ENCODE measurements at regions not wholly inside any gene's neighbourhood (a gene's known extent, or its start where the extent isn't known, plus 50 kb on each side); places are given as distances from the start of the nearest gene placed in this dataset.

DNA sequence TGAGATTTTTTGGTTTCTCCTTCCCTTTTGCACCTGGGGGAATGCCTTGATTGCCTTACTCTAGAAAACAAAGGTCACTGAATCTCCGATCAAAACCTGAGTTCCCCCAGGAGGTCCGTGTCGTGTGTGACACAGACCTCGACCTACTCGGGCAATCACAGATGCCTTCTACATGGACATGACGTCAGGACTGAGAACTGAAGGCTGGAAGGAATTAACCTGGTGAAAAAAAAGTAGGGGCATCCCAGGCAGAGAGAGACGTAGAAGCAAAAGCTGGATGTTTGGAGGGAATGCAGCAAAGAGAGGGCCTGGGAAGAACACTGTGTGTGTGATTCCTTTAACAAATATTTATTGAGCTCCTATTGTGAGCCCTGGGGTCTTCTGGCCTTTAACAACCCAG lies 178.0 kb downstream of the PRDM2 start:
- DNase-seq = no peak
- no peaks in the 10 kb centered on the region for H3K36me3 Mint-ChIP-seq
- H3K27me3 Mint-ChIP-seq = peaks cover 5% of the 10 kb centered on the region
- no peak overlapping the region for H3K4me3 Mint-ChIP-seq
- no peak overlapping the region for H3K27ac Mint-ChIP-seq
- H3K9me3 Mint-ChIP-seq = no peaks in the 10 kb centered on the region
- H3K4me1 Mint-ChIP-seq = no peaks in the 10 kb centered on the region

- no peaks in the 10 kb centered on the region for H3K4me1 Mint-ChIP-seq
- peaks cover under 1% of the 10 kb centered on the region for H3K27me3 Mint-ChIP-seq
- H3K4me3 Mint-ChIP-seq = no peak overlapping the region
- H3K9me3 Mint-ChIP-seq = no peaks in the 10 kb centered on the region
- DNase-seq = no peak
- H3K36me3 Mint-ChIP-seq = no peaks in the 10 kb centered on the region
- H3K27ac Mint-ChIP-seq = no peak overlapping the region
Measured at GRCh38 chr1:13878451-13878850, 178.5 kb downstream of the PRDM2 start.

- no peaks in the 10 kb centered on the region for H3K9me3 Mint-ChIP-seq
- no peak for DNase-seq
- H3K36me3 Mint-ChIP-seq = no peaks in the 10 kb centered on the region
- no peaks in the 10 kb centered on the region for H3K4me1 Mint-ChIP-seq
- peaks cover 4% of the 10 kb centered on the region for H3K27me3 Mint-ChIP-seq
- no peak overlapping the region for H3K4me3 Mint-ChIP-seq
- H3K27ac Mint-ChIP-seq = no peak overlapping the region
Measured at GRCh38 chr1:13881385-13882088, 181.5 kb downstream of the PRDM2 start.

DNA sequence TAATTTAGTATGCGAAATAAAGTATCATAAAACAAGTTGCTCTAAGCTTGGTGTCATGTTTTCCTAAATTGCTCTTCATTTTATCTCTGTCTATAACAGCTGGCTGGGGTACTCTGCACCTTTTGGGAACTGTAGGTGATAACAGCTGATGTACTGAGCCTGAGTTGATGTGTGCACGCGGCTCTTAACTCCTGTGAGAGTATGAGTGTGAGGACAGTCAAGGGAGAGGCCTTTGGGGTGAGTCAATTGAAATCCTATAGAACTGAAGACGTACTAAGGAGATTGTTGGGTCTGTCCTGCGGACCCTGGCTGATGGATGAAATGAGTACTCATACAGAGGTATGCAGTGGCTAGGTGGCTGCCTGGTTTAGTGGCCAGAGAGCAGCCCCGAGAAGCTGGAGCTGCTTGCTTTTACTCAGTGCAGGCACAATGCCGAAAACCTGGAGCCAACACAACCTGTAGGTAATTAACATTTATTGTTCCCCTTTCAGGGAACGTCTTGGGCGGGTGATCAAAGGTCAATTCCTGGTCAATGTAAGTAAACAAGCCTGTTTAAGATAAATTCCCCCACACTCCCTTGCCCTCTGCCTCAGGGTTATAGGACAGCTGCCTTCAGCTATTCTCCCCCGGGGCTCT lies 188.5 kb downstream of the PRDM2 start:
- peaks cover 1% of the 10 kb centered on the region for H3K9me3 Mint-ChIP-seq
- H3K4me3 Mint-ChIP-seq = no peak overlapping the region
- H3K36me3 Mint-ChIP-seq = peaks cover 2% of the 10 kb centered on the region
- H3K4me1 Mint-ChIP-seq = peaks cover 2% of the 10 kb centered on the region
- DNase-seq = no peak
- peaks cover 8% of the 10 kb centered on the region for H3K27me3 Mint-ChIP-seq
- no peak overlapping the region for H3K27ac Mint-ChIP-seq

GRCh38 chr1:13889495-13889894 lies 189.5 kb downstream of the PRDM2 start:
- peaks cover 18% of the 10 kb centered on the region for H3K27me3 Mint-ChIP-seq
- DNase-seq = no peak
- H3K4me3 Mint-ChIP-seq = no peak overlapping the region
- peaks cover 2% of the 10 kb centered on the region for H3K36me3 Mint-ChIP-seq
- H3K27ac Mint-ChIP-seq = no peak overlapping the region
- H3K9me3 Mint-ChIP-seq = peaks cover 1% of the 10 kb centered on the region
- peaks cover 2% of the 10 kb centered on the region for H3K4me1 Mint-ChIP-seq

GRCh38 chr1:13890766-13891165 lies 190.8 kb downstream of the PRDM2 start:
- H3K36me3 Mint-ChIP-seq = peaks cover 2% of the 10 kb centered on the region
- peaks cover 2% of the 10 kb centered on the region for H3K4me1 Mint-ChIP-seq
- peaks cover 26% of the 10 kb centered on the region for H3K27me3 Mint-ChIP-seq
- no peak overlapping the region for H3K4me3 Mint-ChIP-seq
- DNase-seq = no peak
- peaks cover 1% of the 10 kb centered on the region for H3K9me3 Mint-ChIP-seq
- H3K27ac Mint-ChIP-seq = no peak overlapping the region

GRCh38 chr1:13892198-13892597 lies 192.2 kb downstream of the PRDM2 start:
- DNase-seq = no peak
- Mint-ChIP-seq H3K9me3 (peaks cover 1% of the 10 kb centered on the region), H3K4me3 (no peak overlapping the region), H3K4me1 (peaks cover 2% of the 10 kb centered on the region), H3K27ac (no peak overlapping the region), H3K36me3 (peaks cover 2% of the 10 kb centered on the region), H3K27me3 (peaks cover 35% of the 10 kb centered on the region)

- Mint-ChIP-seq H3K36me3 (peaks cover 2% of the 10 kb centered on the region), H3K4me3 (no peak overlapping the region), H3K9me3 (peaks cover 1% of the 10 kb centered on the region), H3K27me3 (peaks cover 39% of the 10 kb centered on the region), H3K4me1 (peaks cover 2% of the 10 kb centered on the region), H3K27ac (no peak overlapping the region)
- DNase-seq = peak; percentile 3
Measured at GRCh38 chr1:13892671-13893325, 192.8 kb downstream of the PRDM2 start.

DNA sequence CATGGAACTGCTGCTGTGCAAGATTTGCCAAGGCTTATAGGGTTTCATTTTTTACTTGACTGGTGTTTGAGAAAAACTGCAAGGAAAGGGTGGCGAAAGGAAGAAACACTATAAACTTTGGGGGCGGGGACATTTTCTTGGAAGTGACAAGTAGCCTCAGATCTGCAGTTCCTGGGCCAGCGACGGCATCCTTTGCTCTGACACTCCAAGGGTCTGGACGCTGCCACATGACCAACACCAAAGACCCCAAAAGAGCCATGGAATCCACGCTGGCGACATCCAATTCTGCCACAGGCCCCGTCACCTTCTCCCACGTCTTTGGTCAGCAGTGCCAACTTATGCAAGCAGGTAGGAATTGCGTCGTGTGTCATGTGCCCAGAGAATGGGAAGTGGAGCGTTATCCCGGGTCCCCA lies 193.4 kb downstream of the PRDM2 start:
- Mint-ChIP-seq H3K4me3 (no peak overlapping the region), H3K27ac (no peak overlapping the region), H3K9me3 (peaks cover 1% of the 10 kb centered on the region), H3K36me3 (peaks cover 2% of the 10 kb centered on the region), H3K27me3 (peaks cover 41% of the 10 kb centered on the region), H3K4me1 (peaks cover 2% of the 10 kb centered on the region)
- no peak for DNase-seq

DNA sequence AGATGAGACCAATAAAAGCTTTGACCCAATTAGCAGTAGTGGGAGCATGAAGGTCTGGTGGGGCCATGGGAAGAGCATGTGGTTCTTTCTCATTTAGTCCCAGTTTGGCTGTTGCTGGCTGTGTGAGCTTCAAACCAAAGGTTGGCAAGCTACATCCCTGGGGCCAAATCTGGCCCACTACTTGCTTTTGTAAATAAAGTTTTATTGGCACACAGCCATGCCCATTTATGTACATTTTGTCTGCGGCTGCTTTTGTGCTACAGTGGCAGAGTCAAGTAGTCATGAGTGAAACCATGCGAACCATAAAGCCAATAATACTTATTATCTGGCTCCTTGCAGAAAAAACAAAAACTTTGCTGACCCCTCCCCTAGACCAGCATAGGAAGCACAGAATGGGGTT lies 196.9 kb downstream of the PRDM2 start:
- Mint-ChIP-seq H3K36me3 (no peaks in the 10 kb centered on the region), H3K27me3 (peaks cover 41% of the 10 kb centered on the region), H3K4me1 (peaks cover 2% of the 10 kb centered on the region), H3K4me3 (no peak overlapping the region), H3K9me3 (no peaks in the 10 kb centered on the region), H3K27ac (no peak overlapping the region)
- no peak for DNase-seq

- H3K27me3 Mint-ChIP-seq = peaks cover 40% of the 10 kb centered on the region
- H3K36me3 Mint-ChIP-seq = no peaks in the 10 kb centered on the region
- H3K27ac Mint-ChIP-seq = no peak overlapping the region
- H3K4me1 Mint-ChIP-seq = no peaks in the 10 kb centered on the region
- no peak for DNase-seq
- H3K4me3 Mint-ChIP-seq = no peak overlapping the region
- no peaks in the 10 kb centered on the region for H3K9me3 Mint-ChIP-seq
Measured at GRCh38 chr1:13898406-13898805, 198.4 kb downstream of the PRDM2 start.

GRCh38 chr1:13899856-13900255 lies 199.9 kb downstream of the PRDM2 start:
- H3K36me3 Mint-ChIP-seq = no peaks in the 10 kb centered on the region
- no peaks in the 10 kb centered on the region for H3K4me1 Mint-ChIP-seq
- DNase-seq = no peak
- H3K4me3 Mint-ChIP-seq = no peak overlapping the region
- peaks cover 2% of the 10 kb centered on the region for H3K9me3 Mint-ChIP-seq
- no peak overlapping the region for H3K27ac Mint-ChIP-seq
- peaks cover 28% of the 10 kb centered on the region for H3K27me3 Mint-ChIP-seq

- H3K4me3 Mint-ChIP-seq = no peak overlapping the region
- DNase-seq = no peak
- H3K4me1 Mint-ChIP-seq = no peaks in the 10 kb centered on the region
- H3K27ac Mint-ChIP-seq = no peak overlapping the region
- peaks cover 21% of the 10 kb centered on the region for H3K27me3 Mint-ChIP-seq
- no peaks in the 10 kb centered on the region for H3K36me3 Mint-ChIP-seq
- H3K9me3 Mint-ChIP-seq = peaks cover 2% of the 10 kb centered on the region
Measured at GRCh38 chr1:13900583-13900982, 200.6 kb downstream of the PRDM2 start.

GRCh38 chr1:13901039-13901438 lies 201.1 kb downstream of the PRDM2 start:
- H3K4me3 Mint-ChIP-seq = no peak overlapping the region
- H3K27me3 Mint-ChIP-seq = peaks cover 21% of the 10 kb centered on the region
- no peaks in the 10 kb centered on the region for H3K36me3 Mint-ChIP-seq
- H3K27ac Mint-ChIP-seq = no peak overlapping the region
- peaks cover 2% of the 10 kb centered on the region for H3K9me3 Mint-ChIP-seq
- DNase-seq = no peak
- no peaks in the 10 kb centered on the region for H3K4me1 Mint-ChIP-seq

DNA sequence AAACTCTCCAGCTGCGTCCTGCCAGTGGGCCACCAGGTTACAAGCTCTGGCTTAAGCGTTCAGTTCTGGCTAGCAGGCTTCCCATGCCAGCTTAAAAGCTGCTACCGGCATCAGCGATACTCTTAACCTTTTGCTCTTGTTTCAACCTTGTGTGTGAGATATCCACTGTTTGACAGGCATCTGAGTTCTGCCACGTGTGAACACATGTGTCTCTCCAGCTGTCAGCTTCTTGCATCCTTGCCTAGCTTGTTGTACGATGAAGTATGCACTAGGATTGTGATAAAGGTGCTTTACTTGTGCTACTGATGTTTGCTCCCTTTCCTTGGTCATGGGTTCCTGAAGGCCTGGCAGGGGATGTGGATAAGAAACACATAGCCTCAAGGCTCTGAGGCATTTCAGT lies 201.6 kb downstream of the PRDM2 start:
- H3K27me3 Mint-ChIP-seq = peaks cover 17% of the 10 kb centered on the region
- no peak overlapping the region for H3K4me3 Mint-ChIP-seq
- no peaks in the 10 kb centered on the region for H3K4me1 Mint-ChIP-seq
- H3K27ac Mint-ChIP-seq = no peak overlapping the region
- H3K9me3 Mint-ChIP-seq = peaks cover 2% of the 10 kb centered on the region
- H3K36me3 Mint-ChIP-seq = no peaks in the 10 kb centered on the region
- DNase-seq = no peak

DNA sequence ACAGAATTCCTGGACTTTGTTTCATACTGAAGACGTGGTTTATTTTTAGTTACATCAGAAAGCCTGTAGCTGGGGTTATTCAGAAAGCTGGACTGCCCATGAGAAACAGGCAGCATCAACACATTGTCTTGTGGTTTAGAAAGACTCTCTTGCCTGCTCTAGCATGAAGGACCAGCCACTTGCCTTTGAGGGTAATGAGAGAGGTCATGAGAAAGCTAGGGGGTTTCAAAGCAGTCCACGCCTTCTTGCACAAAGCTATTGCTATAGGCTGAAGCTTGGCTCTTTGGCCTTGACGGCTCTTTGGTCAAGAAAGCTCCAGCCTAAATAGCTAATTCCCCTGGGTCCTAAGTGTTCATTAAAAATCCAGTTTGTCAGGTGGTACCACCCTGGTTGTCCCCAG lies 208.1 kb downstream of the PRDM2 start:
- no peak overlapping the region for H3K27ac Mint-ChIP-seq
- no peaks in the 10 kb centered on the region for H3K36me3 Mint-ChIP-seq
- peaks cover 2% of the 10 kb centered on the region for H3K9me3 Mint-ChIP-seq
- H3K27me3 Mint-ChIP-seq = peaks cover 4% of the 10 kb centered on the region
- DNase-seq = no peak
- H3K4me1 Mint-ChIP-seq = no peaks in the 10 kb centered on the region
- no peak overlapping the region for H3K4me3 Mint-ChIP-seq

All from activated naive CD8-positive, alpha-beta T cell treated with anti-CD3 and anti-CD28 coated beads for 36 hours (primary cell).